Kidney (tissue), 13 donors: ENCODE measurements at regions not wholly inside any gene's neighbourhood (a gene's known extent, or its start where the extent isn't known, plus 50 kb on each side); places are given as distances from the start of the nearest gene placed in this dataset.

Experiments
- DNase-seq, 5 donors: peaks; one replicate each; pipeline ENCODE4 v3.0.0-alpha.2; 2013 to 2020
- FAIRE-seq: peaks from 2 replicates; lab custom pipeline; 2012; peaks lifted over from hg19 to GRCh38; lab: Jason Lieb, UNC
- H3K27ac ChIP-seq, 2 donors: one replicate each; pipeline ENCODE4 v1.7.0; 2013; ENCODE audit warnings: low read depth in 2 of 2, low read length in 2 of 2, inconsistent platforms in 1 of 2
- H3K27me3 ChIP-seq: one replicate; pipeline ENCODE4 v1.7.1; 2013; ENCODE audit warnings: low read length, inconsistent platforms; ENCODE audit not compliant: control insufficient read depth, insufficient read depth
- H3K36me3 ChIP-seq, 3 donors: one replicate each; pipeline versions ENCODE4 v1.7.0 to v1.7.1; 2013; ENCODE audit warnings: low read length in 3 of 3, control low read depth in 1 of 3, inconsistent platforms in 1 of 3; ENCODE audit not compliant: insufficient read depth in 3 of 3, control insufficient read depth in 2 of 3
- H3K4me1 ChIP-seq, 3 donors: one replicate each; pipeline versions ENCODE4 v1.7.0 to v1.7.1; 2013; ENCODE audit warnings: low read length in 3 of 3, inconsistent platforms in 1 of 3, low read depth in 1 of 3; ENCODE audit not compliant: control insufficient read depth in 2 of 3, insufficient read depth in 2 of 3
- H3K4me3 ChIP-seq, 3 donors: one replicate each; pipeline versions ENCODE4 v1.7.0 to v1.8.1; 2013; ENCODE audit warnings: low read length in 3 of 3, control low read depth in 1 of 3, inconsistent platforms in 1 of 3
- H3K9ac ChIP-seq, 3 donors: one replicate each; pipeline versions ENCODE4 v1.7.0 to v1.7.1; 2013; ENCODE audit warnings: low read length in 3 of 3, control low read depth in 1 of 3, inconsistent platforms in 1 of 3
- H3K9me3 ChIP-seq, 3 donors: one replicate each; pipeline versions ENCODE4 v1.7.0 to v1.7.1; 2013; ENCODE audit warnings: low read length in 3 of 3, control low read depth in 1 of 3, inconsistent platforms in 1 of 3; ENCODE audit not compliant: control insufficient read depth in 2 of 3, insufficient read depth in 1 of 3
- intact Hi-C: fragments of 100-400 bp; cut with DNase I; formaldehyde crosslinking; loops from one replicate; pipeline ENCODE4 v1.11.1; 2022
- TF ChIP-seq, protein P1 (sequence below): IDR thresholded peaks from 3 replicates; pipeline ENCODE4 v1.5.1; 2012; ENCODE audit warnings: mild to moderate bottlenecking, moderate library complexity, borderline replicate concordance; ENCODE audit not compliant: insufficient read depth; ENCODE audit errors: extremely low read depth
- donor health status: control.
- donor health status: control.
- donor health status: control.
- donor health status: control.
- donor health status: control.
- donor health status: DM: yes; HTN: yes; CAD: no.
- donor health status: Normal renal cell carcinoma (clear cell type).

DNA sequence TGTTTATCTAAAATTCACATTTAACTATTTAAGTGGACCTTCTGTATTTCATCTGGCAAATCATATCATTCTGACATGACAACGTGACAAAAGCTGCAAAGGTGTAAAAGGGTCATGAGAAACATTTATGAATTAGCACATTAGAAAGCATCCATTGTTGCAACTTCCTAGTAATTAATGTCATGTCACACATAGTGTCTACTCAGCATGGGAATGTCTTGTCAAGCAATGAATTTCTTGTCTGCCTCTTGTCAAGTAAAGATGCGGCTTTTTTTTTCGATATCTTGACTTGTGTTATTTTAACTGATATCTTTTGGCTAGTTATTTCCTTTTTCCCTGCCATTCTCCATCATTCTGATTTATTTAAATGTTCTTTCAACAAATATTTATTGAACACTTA, 463.5 kb upstream of the CXorf51B start:
- TF ChIP-seq, protein P1, sequence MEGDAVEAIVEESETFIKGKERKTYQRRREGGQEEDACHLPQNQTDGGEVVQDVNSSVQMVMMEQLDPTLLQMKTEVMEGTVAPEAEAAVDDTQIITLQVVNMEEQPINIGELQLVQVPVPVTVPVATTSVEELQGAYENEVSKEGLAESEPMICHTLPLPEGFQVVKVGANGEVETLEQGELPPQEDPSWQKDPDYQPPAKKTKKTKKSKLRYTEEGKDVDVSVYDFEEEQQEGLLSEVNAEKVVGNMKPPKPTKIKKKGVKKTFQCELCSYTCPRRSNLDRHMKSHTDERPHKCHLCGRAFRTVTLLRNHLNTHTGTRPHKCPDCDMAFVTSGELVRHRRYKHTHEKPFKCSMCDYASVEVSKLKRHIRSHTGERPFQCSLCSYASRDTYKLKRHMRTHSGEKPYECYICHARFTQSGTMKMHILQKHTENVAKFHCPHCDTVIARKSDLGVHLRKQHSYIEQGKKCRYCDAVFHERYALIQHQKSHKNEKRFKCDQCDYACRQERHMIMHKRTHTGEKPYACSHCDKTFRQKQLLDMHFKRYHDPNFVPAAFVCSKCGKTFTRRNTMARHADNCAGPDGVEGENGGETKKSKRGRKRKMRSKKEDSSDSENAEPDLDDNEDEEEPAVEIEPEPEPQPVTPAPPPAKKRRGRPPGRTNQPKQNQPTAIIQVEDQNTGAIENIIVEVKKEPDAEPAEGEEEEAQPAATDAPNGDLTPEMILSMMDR: no peak
- H3K27me3 ChIP-seq: no peaks in the 10 kb centered on the region
- DNase-seq (no peak), FAIRE-seq (no peak)
- H3K36me3 ChIP-seq: no peaks in the 10 kb centered on the region
- no peak overlapping the region for H3K27ac ChIP-seq
- no peaks in the 10 kb centered on the region for H3K4me1 ChIP-seq
- H3K4me3 ChIP-seq: no peak overlapping the region
- intact Hi-C loops: no loop called here
- no peak overlapping the region for H3K9ac ChIP-seq
- H3K9me3 ChIP-seq: no peaks in the 10 kb centered on the region

DNA sequence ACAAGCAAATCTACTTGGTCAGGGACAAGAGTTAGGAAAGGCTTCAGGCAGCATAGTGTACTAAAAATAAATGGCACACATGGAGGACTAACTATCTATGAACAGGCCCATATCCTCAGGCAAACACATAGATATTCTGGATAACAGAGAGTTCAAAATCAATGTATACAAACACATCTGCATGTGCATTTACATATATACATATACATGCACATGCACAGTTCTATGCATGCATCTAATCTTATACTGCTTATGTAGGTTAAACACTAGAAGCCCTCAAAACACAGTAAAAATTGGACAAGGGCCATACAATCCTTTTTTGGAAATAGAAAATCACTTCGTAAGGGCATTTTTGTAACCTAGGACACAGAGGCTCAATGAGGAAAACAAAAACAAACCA, 458.0 kb upstream of the CXorf51B start:
- Histone ChIP-seq H3K27me3 (no peaks in the 10 kb centered on the region), H3K36me3 (no peaks in the 10 kb centered on the region), H3K4me1 (no peaks in the 10 kb centered on the region), H3K27ac (no peak overlapping the region), H3K9me3 (no peaks in the 10 kb centered on the region), H3K9ac (no peak overlapping the region), H3K4me3 (no peak overlapping the region)
- intact Hi-C loops: no loop called here
- DNase-seq (no peak), FAIRE-seq (no peak)
- TF ChIP-seq, protein P1: no peak

DNA sequence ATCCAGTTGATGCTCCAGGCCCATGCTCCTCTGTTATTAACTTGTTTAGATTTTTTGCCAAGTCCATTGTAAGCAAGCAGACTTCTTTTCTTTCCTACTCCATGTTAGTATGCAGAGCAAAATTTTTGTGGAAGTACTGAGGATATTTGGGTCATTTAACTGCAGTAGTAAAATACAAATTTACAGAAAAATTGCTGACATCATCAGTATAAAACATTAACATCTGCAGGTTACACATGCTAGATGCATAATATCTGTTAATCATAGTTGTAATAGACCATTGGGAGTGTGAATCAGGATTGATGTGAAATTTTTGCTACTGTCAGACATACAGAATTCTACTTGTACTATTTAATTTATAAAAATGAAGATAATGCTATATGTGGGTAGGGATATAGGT, 454.1 kb upstream of the CXorf51B start:
- Histone ChIP-seq H3K36me3 (no peaks in the 10 kb centered on the region), H3K9ac (no peak overlapping the region), H3K27ac (no peak overlapping the region), H3K4me1 (no peaks in the 10 kb centered on the region), H3K9me3 (no peaks in the 10 kb centered on the region), H3K4me3 (no peak overlapping the region), H3K27me3 (no peaks in the 10 kb centered on the region)
- intact Hi-C loops: no loop called here
- FAIRE-seq: no peak
- no peak for DNase-seq
- TF ChIP-seq, protein P1: no peak

DNA sequence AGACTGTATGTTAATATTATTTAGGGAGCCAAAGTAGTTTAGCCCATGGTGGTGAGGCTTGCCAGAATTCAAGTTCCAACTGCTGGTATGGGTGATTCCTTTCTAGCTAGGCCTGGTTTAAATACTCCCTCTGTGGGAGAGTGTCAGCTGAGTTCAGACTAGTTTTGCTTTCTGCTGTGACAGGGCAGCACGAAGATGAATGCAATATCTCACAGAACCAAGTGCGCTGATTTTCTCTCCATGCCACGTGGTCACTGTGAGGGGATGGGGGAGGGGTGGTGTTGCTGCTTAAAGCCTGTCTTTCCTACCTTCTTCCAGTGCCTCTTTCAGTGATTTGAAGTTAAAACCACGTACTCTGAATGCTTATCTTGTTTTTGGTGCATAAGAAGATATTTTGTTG, 445.7 kb upstream of the CXorf51B start:
- no peaks in the 10 kb centered on the region for H3K4me1 ChIP-seq
- TF ChIP-seq, protein P1: no peak
- no peaks in the 10 kb centered on the region for H3K9me3 ChIP-seq
- H3K4me3 ChIP-seq: no peak overlapping the region
- no peaks in the 10 kb centered on the region for H3K27me3 ChIP-seq
- no peak overlapping the region for H3K9ac ChIP-seq
- no peak overlapping the region for H3K27ac ChIP-seq
- H3K36me3 ChIP-seq: no peaks in the 10 kb centered on the region
- intact Hi-C loops: no loop called here
- no peak for DNase-seq
- no peak for FAIRE-seq
